NCI-H2081 (cell line): ENCODE measurements at regions not wholly inside any gene's neighbourhood (a gene's known extent, or its start where the extent isn't known, plus 50 kb on each side); places are given as distances from the start of the nearest gene placed in this dataset.

Experiments
- DNase-seq, 2 experiments: peaks; one replicate each; lab custom pipeline; 2025; lab: John Stamatoyannopoulos, UW

DNA sequence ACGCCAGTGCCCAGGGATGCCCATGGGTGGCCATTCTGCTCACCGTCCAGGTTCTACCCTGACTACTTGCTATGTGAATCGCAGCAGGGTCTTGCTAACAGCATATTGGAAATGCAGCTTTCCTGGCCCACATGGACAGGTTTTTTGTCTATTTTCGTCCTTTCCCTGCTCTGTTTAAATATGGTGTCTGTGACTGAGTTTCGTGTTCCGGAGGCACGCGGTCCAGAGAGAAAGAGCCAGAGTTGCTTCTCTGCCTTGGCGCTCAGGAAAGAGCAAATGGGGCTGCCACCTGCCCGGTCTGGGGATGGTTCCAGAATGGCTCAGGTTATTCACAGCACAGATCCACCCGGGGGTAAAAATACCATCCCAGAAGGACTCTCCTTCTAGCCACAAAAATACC lies 456.2 kb downstream of the BCL11A start:
- DNase-seq: no peak

DNA sequence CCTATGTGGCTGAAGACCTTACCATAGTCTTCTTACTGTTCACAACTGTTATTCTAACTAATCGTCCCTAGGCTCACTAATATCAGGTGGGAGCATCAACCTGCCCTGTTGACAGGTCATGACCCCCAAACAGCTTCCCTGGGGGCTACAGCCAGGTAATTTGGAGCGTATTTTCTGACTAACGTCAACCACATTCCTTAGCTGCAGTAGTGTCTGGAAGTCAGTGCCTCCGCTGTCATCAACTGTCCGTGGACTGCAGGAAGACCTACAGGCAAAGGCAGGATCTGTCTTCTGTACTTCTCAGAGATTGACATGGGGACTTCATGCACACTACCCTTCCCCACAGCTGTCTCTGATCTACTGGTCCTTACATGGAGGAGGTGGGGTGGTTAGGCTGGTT lies 456.9 kb downstream of the BCL11A start:
- no peak for DNase-seq

DNA sequence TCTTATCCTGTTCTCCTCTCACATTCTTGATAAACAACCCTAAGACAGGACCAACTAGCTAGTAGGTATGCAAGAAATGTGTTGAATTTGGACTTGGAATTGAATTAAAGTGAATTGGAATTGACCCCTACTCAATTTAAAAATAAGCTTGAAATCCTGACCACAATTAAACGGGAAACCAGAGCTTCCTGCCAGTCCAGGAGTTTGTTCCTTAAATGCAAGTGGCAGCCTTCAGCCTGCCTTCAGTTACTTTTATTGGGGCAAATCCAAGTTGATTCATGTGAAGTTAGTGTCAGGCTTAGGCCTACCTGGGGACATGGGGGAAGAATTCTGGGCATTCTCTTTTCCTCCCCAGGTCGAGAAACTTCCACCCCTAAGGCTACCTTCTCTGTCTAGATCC lies 457.6 kb downstream of the BCL11A start:
- no peak for DNase-seq

DNA sequence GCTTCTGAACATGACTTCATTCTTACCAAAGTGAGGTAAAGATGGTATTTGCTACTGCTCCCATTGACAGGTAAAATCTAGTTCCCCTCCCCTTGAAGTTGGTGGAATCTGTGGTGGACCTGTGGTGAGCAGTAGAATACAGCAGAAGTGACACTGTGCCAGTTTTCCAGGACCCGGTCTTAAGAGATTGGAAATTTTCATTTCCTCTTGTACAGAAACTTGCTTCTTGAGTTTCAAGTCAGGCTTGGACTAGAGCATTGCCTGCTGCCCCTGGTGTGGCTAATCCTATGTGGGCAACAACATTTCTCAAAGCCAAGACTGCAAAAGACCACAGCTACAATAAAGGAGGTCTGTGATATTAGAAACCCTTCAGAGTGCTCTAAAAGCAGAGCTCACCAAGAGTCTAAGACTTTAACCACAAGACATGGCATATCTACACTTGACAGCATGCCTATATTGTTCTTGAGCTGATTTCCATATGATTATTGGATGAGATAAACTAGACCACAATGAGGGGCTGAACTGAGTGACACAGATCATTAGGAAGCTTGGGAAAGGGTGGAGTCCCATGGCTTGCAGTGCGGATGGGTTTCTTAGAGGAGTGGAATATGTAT lies 458.1 kb downstream of the BCL11A start:
- DNase-seq: no peak

DNA sequence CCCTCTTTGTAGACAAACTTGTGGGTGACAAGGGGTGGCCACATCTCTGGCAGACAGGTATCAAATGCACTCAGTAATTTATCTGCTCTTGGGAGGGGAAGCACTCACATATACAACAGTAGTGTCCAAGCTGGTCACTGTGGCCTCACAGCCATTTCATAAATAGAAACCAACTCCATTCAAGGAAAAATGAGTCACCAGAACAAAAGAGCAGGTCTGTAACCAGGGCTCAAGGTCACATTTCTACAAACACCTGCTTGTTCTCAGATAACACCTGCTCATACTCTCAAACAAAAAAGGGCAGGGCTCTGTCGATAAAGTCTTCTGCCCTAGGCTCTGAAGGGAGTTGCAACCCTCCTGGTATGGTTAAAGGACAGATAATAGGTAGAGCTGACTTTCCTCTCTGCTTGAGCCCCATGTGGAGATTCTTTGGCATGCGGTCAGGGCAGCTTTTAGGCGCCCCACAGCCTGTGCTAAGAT lies 459.0 kb downstream of the BCL11A start:
- DNase-seq: no peak

DNA sequence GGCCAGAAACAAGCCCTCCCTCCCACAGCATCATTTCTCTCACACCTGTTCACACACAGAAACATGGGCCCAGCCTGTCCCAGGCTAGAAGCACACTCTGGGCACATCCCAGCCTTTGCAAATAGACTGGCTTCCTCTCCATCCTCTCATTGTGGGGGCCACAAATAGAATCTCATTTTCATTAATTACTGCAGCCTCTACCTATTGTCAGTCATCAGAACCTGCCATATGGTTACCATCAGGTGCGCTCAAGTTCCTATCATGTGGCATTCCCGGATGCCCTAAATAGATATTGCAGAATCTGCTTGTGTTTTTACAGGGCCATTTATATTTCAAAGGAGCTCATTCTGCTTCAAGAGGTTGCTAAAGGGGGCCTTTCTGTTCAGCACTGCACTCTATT lies 460.7 kb downstream of the BCL11A start:
- no peak for DNase-seq

DNA sequence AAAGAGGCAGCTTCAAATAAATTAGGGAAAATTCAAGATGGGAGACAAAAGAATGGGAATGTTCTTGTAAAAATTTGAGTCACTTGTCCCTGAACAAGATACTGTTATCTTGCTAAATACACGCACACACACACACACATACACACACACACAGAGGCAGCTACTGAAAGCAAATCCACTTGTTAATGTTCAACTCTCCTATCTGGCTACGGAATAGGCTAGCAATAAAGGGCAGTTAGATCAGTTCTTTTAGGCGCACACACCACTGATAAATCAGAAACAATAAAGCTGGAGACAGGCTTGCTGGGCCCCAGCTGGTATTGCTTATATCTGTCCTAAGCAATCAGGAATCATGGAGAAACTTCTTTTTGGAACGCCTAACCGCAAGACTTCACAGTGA lies 461.6 kb downstream of the BCL11A start:
- no peak for DNase-seq

DNA sequence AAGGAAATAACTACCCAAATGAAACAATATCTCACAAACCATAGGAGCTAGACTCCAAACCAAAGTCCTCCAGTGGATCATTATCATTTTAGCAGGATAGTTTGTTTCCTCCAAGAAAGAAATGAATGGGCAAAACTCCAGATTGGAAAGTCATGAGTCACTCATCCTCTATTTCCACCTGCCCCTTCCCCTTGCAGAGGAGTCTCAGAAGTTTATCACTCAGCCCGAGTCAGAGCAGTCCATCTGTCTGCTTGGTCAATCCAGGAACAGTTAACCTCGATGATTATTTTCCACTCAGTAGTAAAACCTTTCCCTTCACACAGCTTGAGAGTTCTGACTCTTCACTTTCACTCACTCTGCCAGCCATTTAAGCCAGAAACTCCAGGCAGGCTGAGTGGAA lies 462.2 kb downstream of the BCL11A start:
- no peak for DNase-seq

DNA sequence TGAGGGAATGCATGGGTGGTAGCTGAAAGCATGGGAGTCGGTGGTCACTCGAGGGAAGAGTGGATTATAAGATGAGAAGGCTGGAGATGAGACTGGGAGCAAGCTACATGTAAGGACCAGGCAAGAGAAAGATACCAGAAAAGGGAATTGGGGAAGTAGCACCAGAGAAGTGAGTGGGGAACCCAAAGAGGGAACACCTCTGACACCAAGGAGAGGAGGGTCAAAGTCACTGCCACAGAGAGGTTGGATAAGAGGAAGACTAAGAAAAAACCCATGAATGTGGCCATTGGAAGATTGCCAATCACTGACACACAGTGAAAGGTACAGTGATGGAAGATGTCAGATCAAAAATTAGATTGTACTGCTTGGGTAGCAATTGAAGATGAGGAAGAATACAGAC lies 473.9 kb downstream of the BCL11A start:
- no peak for DNase-seq

DNA sequence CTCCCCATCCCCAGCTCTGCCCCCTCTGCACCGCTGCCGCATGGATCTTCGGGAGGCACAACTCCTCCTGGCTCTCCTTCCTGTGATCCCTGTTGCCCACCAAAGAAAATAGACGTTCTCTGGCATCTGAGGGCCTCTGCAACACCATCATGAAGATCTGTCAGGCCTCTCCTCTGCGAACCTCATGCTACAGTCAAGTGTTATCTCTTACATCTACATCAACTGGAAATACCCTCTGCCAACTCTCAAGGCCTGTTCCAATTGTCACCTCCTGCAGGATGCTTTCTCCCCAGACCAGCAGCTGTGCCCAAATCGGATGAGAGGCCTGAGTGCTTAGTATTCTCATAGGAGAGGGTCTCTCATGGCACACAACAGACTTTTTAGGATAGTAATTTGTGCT lies 478.4 kb downstream of the BCL11A start:
- DNase-seq: no peak

DNA sequence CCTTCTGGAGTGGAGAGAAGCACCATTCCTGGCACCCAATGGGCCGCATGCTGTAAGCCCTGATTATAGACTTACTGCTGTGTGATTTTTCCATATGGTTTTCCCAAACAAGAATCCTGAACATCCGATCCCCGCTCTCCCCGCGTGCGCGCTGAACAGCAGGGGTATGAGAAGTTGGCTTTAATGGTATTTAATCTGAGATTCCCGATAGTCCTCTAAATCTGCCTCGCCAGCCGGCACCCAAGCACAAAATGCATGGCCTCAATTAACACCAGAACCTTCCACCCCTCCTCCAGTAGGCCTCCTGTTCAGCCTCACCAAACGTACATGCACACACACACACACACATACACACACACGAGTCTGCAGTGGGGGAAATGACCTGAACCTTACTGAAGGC lies 480.3 kb downstream of the BCL11A start:
- DNase-seq: no peak

DNA sequence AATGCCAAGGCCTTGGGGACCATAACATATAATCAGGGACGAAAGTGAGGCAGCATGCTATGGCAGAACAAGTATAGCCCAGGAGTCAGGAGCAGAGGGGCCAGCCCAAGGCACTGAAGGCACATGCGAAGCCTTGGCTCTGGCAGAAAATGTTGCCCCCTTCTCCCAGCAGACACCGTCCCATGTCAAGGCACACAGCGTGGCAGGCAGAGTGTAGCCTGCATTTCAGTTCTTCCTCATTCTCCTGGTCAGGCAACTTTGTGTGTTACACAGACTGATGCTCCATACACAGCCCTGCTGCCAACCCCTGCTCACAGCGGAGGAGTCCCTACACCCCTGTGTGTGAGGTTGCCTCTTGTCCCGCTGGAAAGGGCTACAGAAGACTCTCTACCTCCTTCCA lies 480.8 kb downstream of the BCL11A start:
- DNase-seq: no peak

DNA sequence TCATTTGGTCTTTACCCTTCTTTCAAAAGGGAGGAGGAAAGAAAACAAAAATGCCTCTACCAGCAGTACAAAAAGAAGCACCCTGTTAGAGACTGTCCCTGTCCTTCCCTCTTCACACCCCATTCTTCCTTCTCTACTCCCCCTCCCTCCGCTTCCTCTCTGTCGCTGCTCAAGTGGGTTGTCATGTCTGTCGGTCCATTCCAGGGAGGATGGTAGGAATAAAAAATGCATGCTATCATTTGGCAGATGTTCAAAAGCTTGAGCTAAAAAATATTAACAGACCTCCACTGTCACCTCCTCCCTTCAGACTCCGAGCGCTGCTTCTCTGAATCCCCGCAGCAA lies 482.0 kb downstream of the BCL11A start:
- no peak for DNase-seq

DNA sequence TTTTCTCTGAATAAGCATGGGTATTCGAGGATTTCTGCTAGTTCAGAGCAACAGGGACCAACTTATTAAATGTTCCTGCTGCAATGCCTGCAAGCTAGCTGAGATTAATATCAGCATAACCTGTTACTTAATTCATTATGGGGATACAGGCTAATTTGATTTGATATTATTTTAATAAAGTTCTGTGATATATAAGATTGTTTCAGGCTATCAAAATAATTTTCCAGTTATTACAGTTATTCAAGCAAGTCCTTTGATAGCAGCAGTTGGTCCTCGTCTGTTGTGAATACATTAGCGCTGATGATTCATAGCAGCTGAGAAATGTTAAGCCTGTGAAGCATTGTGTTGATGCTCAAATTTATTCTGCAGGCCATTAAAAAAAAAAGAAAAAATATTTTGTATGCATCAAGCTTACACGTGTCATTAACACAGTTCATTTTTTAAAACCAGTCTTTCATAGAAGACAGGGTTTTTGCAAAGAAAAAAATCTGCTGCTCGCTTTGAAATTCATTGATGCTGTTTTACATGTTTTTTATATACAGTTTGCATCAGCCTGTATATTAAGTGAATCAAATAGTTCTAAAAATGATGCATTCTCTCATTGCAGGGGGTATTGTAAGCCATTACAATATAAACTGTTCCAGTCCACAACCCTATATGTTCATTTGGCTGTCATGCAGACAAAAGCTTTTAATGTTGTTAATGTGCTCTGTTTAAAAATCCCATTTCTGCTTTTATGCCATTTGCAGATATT lies 482.5 kb downstream of the BCL11A start:
- no peak for DNase-seq

DNA sequence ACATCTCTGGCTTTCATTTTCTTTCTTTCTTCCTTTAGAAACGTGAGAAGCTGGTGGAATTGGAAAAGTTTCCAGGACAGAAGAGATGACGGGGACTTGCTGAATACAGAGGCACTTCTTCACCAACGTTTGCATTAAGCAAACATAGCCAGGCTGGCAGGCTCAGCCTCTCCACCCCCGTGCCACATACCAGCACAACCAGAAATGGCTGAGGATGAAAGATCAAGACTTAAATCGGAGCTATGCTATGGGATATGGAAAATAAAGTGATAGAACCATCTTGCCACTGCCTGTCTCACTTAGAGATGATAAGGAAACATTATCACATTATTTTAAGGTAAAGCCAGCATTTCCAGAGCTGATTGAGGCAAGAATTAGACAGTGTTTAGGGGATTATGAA lies 483.3 kb downstream of the BCL11A start:
- no peak for DNase-seq

DNA sequence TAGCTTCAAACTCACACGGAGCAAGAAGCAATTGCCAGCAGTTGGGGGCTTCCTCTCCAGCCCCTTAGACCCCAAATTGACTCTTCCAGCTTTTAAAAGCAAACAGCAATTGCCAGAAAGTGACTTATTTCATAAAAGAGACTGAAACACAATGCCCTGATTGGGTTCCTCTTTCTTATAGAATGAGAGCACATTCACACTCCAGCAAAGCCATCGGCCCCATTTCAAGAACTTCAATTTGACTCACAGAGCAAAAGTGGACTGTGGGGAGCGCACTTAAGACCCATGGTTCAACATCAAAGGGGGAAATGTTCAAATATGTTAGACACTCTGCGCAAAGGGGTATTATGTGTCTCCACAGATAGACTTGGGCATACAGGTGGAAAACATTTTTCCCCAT lies 484.7 kb downstream of the BCL11A start:
- no peak for DNase-seq

DNA sequence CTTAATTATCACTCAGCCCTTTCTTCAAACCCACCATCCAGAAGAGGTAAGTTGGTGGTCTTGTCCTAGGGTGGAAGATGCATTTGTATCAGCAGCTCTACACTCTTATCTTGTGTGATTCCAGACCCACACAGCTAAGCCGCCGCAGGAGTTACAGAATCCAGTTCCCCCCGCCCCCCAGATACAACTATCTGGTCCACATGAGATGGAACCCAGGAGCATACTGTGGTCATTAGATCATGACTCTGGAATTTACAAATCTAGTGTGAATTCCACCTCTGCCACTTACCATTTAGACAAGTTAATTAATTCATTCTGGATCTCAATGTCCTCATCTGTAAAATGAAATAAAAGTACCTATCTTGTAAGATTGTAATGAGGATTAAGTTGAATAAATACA lies 486.4 kb downstream of the BCL11A start:
- DNase-seq: no peak

DNA sequence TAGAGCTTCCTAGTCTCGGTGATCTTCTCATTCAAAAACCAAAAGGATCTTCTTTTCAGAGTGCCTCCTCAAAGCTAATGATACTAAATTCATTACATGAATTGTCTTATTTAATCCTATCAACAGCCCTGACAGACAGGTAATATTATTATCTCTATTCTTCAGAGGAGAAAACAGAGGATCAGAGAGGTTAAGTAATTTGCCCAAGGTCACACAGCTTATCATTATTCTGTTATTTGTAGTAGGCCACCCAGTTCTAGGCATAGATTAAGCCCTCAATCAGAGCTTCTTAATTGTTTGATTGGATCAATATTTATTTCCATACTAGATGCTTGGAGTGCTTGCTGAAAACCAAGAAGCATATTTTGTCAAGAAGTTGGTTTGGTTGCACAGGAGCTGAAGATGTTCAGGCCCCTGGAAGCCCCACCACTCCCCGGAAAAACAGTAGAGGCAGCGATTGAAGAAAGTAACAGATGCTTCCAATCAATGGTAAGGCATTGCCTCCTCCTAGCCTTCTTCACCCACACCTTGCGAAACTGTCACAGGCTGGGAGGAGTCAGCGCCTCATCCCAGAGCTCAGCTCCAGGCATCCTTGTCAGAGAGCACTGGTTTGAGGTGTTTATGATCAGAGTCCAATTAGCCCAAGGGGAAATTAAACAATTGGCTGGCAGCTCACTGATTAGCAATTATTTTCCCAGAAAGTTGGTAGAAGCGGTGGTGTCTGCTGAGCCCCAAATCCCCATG lies 487.2 kb downstream of the BCL11A start:
- DNase-seq: no peak

DNA sequence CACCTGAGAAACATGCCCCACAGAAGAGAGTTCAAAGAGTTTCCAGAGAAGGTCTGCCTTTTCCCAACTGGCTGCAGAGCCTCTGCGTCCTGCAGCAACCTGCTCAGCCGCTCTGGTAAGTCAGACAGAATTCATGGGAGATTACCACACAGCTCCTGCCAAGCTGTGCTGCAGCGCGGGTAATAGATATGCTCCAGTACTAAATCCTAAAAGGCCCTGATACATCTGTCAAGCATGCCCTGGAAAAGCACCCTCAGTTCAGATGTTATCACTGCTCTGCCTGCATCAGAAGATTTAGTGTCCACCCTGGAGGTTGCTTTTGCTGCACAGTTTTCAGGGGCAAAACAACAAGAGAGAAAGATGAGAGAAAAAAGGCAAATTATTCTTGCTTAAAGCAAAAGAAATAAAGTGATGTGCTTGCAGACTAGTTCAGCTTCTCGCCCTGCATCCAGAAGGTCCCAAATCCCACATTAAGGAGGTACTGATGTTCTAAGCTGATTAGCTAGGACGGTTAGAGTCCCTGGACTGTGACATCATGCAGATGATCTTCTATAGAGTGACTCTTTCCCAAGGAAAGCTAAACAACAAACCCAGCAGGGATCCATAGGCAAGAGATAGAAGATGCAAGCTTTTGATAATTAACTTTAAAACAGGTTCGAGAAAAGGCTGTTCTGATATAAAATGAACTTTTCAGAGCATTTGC lies 488.6 kb downstream of the BCL11A start:
- no peak for DNase-seq

DNA sequence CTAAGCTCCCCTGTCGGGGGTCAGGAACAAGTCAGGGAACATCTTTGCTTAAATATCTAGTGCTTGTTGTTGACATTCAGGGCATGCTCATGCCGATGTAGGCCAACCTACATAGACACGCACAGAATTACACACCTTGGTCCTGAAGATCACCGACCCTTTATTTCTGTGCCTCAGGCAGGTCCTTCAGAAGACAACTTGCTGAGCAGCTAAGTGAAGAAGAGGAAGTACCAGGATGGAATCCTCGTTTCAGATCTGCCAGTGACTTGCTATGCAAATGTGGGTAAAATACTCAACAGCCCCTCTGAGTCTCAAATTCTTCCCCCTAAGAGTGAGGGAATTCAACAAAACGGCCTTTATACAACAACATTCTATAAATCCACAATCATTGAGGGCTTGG lies 494.7 kb downstream of the BCL11A start:
- no peak for DNase-seq

DNA sequence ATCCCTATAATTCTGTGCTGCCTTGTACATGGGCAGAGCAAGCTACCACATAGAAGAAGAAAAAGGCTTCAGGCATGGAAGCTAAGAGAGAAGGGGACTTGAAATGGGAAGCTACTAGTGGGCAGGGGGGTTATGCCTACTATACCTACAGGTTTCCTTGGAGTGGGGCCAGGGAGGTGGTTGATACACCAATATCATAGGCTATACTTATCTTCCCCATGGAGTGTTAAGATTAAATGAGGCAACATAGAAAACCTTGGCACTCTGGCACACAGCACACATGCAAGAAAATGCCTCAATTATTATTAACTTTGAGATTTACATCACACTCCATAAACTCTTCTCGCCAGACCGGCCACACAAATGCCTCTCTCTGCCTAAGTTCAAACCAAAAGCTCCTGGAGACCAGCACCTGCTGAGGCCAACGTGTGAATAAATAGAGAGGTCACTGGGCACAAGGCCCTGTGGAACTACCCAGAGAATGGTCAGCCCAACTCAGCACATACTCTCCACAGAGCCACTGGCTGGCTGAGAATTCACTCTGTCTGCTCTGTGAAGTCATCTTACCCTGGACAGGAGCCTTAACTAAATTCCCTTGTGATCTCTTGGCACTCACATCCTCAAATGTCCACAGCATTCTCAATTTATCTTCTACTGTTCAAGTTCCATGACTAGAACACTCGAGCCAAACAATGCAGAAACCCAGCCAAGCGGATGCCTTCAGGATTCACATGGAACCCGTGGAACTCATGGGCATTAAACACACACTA lies 498.7 kb downstream of the BCL11A start:
- DNase-seq: no peak

DNA sequence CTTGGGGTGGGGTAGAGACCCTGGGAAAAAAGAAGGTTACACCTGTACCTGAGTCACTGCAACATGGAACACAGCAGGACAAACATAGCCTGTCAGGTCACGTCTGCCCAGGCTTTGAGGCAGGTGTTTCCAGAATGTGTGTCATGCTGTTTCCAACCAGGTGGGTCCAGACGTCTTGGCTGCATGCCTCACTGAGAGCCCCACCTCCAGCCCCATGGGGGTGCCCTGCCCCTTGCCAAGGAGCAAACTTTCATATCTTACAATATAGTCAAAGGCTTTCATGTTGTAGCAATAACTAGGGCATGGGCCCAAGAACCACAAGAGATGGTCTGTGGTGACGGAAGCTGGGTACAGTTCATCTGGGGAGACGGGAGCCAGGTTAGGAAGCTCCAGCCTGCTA lies 499.7 kb downstream of the BCL11A start:
- DNase-seq: peak in 1 of 2 experiments; percentile 47
